H1 (cell line): ENCODE measurements at regions not wholly inside any gene's neighbourhood (a gene's known extent, or its start where the extent isn't known, plus 50 kb on each side); places are given as distances from the start of the nearest gene placed in this dataset.

ENCODE experiments used
- CTCF ChIA-PET: fragments of 300-600 bp; sonication (Branson Sonifier 250); formaldehyde crosslinking; loops from one replicate; lab custom pipeline; 2021; ENCODE audit not compliant: partially characterized antibody; lab: Charles Lee
- POLR2A ChIA-PET: fragments of 300-600 bp; sonication (Branson Sonifier 250); formaldehyde crosslinking; loops from one replicate; lab custom pipeline; 2021; ENCODE audit warnings: inconsistent platforms; ENCODE audit not compliant: partially characterized antibody; lab: Charles Lee
- DNase-seq, 2 experiments: peaks; one replicate each; pipeline versions ENCODE4 v3.0.0 to v3.0.0-alpha.2; 2010 to 2022; ENCODE audit warnings: low spot score in 2 of 2, low read depth in 1 of 2, mixed read lengths in 1 of 2
- FAIRE-seq: peaks from 2 replicates; lab custom pipeline; 2011; peaks lifted over from hg19 to GRCh38; lab: Jason Lieb, UNC
- H2AFZ ChIP-seq: 2 replicates; pipeline ENCODE4 v1.8.1; 2012; ENCODE audit warnings: low read length, inconsistent platforms
- H2AK5ac ChIP-seq: 2 replicates; pipeline ENCODE4 v1.6.1; 2013; ENCODE audit warnings: low read depth, low read length
- H2BK120ac ChIP-seq: replicated peaks from 2 replicates; pipeline ENCODE3; 2013; ENCODE audit warnings: low read depth, low read length, inconsistent platforms
- H2BK12ac ChIP-seq: 2 replicates; pipeline ENCODE4 v1.6.1; 2013; ENCODE audit warnings: low read depth, low read length
- H2BK15ac ChIP-seq: 2 replicates; pipeline ENCODE4 v1.6.1; 2013; ENCODE audit warnings: low read length
- H2BK20ac ChIP-seq: 2 replicates; pipeline ENCODE4 v1.6.1; 2013; ENCODE audit warnings: low read length
- H2BK5ac ChIP-seq: 2 replicates; pipeline ENCODE4 v1.6.1; 2013; ENCODE audit warnings: low read depth, low read length
- H3K14ac ChIP-seq: 2 replicates; pipeline ENCODE4 v1.6.1; 2013; ENCODE audit warnings: inconsistent platforms; ENCODE audit not compliant: insufficient read length
- H3K18ac ChIP-seq: 2 replicates; pipeline ENCODE4 v1.6.1; 2013; ENCODE audit warnings: low read length; ENCODE audit errors: extremely low read depth
- H3K23ac ChIP-seq: 2 replicates; pipeline ENCODE4 v1.6.1; 2013; ENCODE audit warnings: inconsistent platforms; ENCODE audit not compliant: insufficient read length
- H3K23me2 ChIP-seq: 2 replicates; pipeline ENCODE4 v1.6.1; 2013; ENCODE audit warnings: low read depth, low read length
- H3K27ac ChIP-seq: 2 replicates; pipeline ENCODE4 v1.6.1; 2011; ENCODE audit warnings: low read depth, low read length, inconsistent platforms
- H3K27me3 ChIP-seq, 4 experiments: replicated peaks in 1 of 4; 1 replicate in 1 of 4; 2 replicates in 3 of 4; pipeline versions ENCODE4 v1.6.1 to v1.8.1; 2011 to 2013; ENCODE audit warnings: low read length in 3 of 4, mild to moderate bottlenecking in 3 of 4, inconsistent platforms in 2 of 4, mixed read lengths in 2 of 4, moderate library complexity in 1 of 4; ENCODE audit not compliant: control insufficient read depth in 3 of 4, insufficient read depth in 3 of 4; ENCODE audit errors: extremely low read depth in 1 of 4
- H3K36me3 ChIP-seq, 4 experiments: 2 replicates each; pipeline versions ENCODE4 v1.6.1 to v1.8.1; 2011 to 2013; ENCODE audit warnings: mild to moderate bottlenecking in 4 of 4, low read length in 3 of 4, moderate library complexity in 2 of 4, control low read depth in 1 of 4, inconsistent platforms in 1 of 4; ENCODE audit not compliant: insufficient read depth in 4 of 4, control insufficient read depth in 2 of 4
- H3K4ac ChIP-seq: replicated peaks from 2 replicates; pipeline ENCODE3; 2013; ENCODE audit warnings: low read length, low read depth, mixed read lengths, inconsistent platforms; ENCODE audit not compliant: insufficient read length
- H3K4me1 ChIP-seq, 4 experiments: replicated peaks in 1 of 4; 1 replicate in 1 of 4; 2 replicates in 3 of 4; pipeline versions ENCODE4 v1.6.1 to v1.8.1; 2011 to 2013; ENCODE audit warnings: low read length in 3 of 4, inconsistent platforms in 2 of 4, mixed read lengths in 1 of 4; ENCODE audit not compliant: insufficient read depth in 4 of 4, control insufficient read depth in 3 of 4
- H3K4me2 ChIP-seq, 2 experiments: 2 replicates each; pipeline versions ENCODE4 v1.6.1 to v1.8.1; 2011 to 2013; ENCODE audit warnings: low read depth in 2 of 2, low read length in 2 of 2, control low read depth in 1 of 2, inconsistent platforms in 1 of 2, mild to moderate bottlenecking in 1 of 2; ENCODE audit not compliant: insufficient read depth in 1 of 2
- H3K4me3 ChIP-seq, 4 experiments: fragments of 200-600, 300-600 bp in 1 of 4; sonication (generic), shearing (Covaris generic), sonication (Bioruptor Twin) in 1 of 4; 2 replicates each; pipeline versions ENCODE4 v1.5.1 to v1.8.1; 2011 to 2016; ENCODE audit warnings: low read length in 4 of 4, low read depth in 3 of 4, control low read depth in 2 of 4, inconsistent platforms in 2 of 4, mild to moderate bottlenecking in 2 of 4, mixed read lengths in 1 of 4, moderate library complexity in 1 of 4; ENCODE audit not compliant: insufficient read depth in 2 of 4; ENCODE audit errors: extremely low read depth in 1 of 4
- H3K56ac ChIP-seq: replicated peaks from 2 replicates; pipeline ENCODE3; 2013; ENCODE audit warnings: low read depth, mild to moderate bottlenecking, mixed read lengths, low read length, inconsistent platforms; ENCODE audit not compliant: insufficient read length
- H3K79me1 ChIP-seq: 2 replicates; pipeline ENCODE4 v1.6.1; 2013; ENCODE audit warnings: low read depth, low read length, control low read depth
- H3K79me2 ChIP-seq, 2 experiments: 2 replicates each; pipeline versions ENCODE4 v1.6.1 to v1.8.1; 2012 to 2013; ENCODE audit warnings: low read length in 2 of 2, mild to moderate bottlenecking in 2 of 2, inconsistent platforms in 1 of 2; ENCODE audit not compliant: insufficient read depth in 2 of 2, control insufficient read depth in 1 of 2
- H3K9ac ChIP-seq, 4 experiments: replicated peaks in 1 of 4; 1 replicate in 1 of 4; 2 replicates in 3 of 4; pipeline versions ENCODE4 v1.6.1 to v1.8.1; 2011 to 2013; ENCODE audit warnings: low read depth in 3 of 4, low read length in 3 of 4, control low read depth in 2 of 4, mild to moderate bottlenecking in 2 of 4, moderate library complexity in 2 of 4, inconsistent platforms in 1 of 4; ENCODE audit errors: extremely low read depth in 1 of 4
- H3K9me3 ChIP-seq, 2 experiments: 2 replicates each; pipeline versions ENCODE4 v1.6.1 to v1.8.1; 2012 to 2013; ENCODE audit warnings: mild to moderate bottlenecking in 2 of 2, moderate library complexity in 2 of 2, control low read depth in 1 of 2, inconsistent platforms in 1 of 2, low read depth in 1 of 2, low read length in 1 of 2, mixed read lengths in 1 of 2; ENCODE audit not compliant: insufficient read depth in 2 of 2
- H4K20me1 ChIP-seq, 2 experiments: replicated peaks in 1 of 2; 2 replicates each; pipeline versions ENCODE3 to v1.8.1; 2011 to 2013; ENCODE audit warnings: inconsistent platforms in 2 of 2, low read length in 2 of 2, mild to moderate bottlenecking in 1 of 2; ENCODE audit not compliant: insufficient read depth in 2 of 2, control insufficient read depth in 1 of 2
- H4K5ac ChIP-seq: 2 replicates; pipeline ENCODE4 v1.6.1; 2013; ENCODE audit warnings: low read length, low read depth, mixed read lengths, inconsistent platforms; ENCODE audit not compliant: insufficient read length
- H4K8ac ChIP-seq: 2 replicates; pipeline ENCODE4 v1.8.0; 2013; ENCODE audit warnings: mild to moderate bottlenecking, moderate library complexity, low read length, inconsistent platforms; ENCODE audit not compliant: insufficient read depth; ENCODE audit errors: extremely low read depth
- H4K91ac ChIP-seq: replicated peaks from 2 replicates; pipeline ENCODE3; 2013; ENCODE audit warnings: low read length, mixed read lengths, inconsistent platforms; ENCODE audit not compliant: insufficient read length
- CEBPB ChIP-seq: IDR thresholded peaks from 2 replicates; pipeline ENCODE4 v1.6.1; 2012; ENCODE audit warnings: low read depth, low read length
- CHD2 ChIP-seq: IDR thresholded peaks from 2 replicates; pipeline ENCODE4 v1.6.1; 2012; ENCODE audit warnings: low read length, improper control_type of control experiment
- EP300 ChIP-seq, 2 experiments: IDR thresholded peaks; 1 replicate in 1 of 2; 2 replicates in 1 of 2; pipeline ENCODE4 v1.6.1; 2011 to 2012; ENCODE audit warnings: low read depth in 2 of 2, low read length in 2 of 2, mild to moderate bottlenecking in 2 of 2, borderline replicate concordance in 1 of 2, inconsistent platforms in 1 of 2, moderate library complexity in 1 of 2
- GTF2F1 ChIP-seq: IDR thresholded peaks from 2 replicates; pipeline ENCODE4 v1.6.1; 2012; ENCODE audit warnings: low read depth, low read length, improper control_type of control experiment, borderline replicate concordance
- JUN ChIP-seq: IDR thresholded peaks from 2 replicates; pipeline ENCODE4 v1.6.1; 2011; ENCODE audit warnings: low read depth, mild to moderate bottlenecking, improper control_type of control experiment, low read length
- MAFK ChIP-seq: IDR thresholded peaks from 2 replicates; pipeline ENCODE4 v1.6.1; 2012; ENCODE audit warnings: low read depth, mild to moderate bottlenecking, improper control_type of control experiment, low read length
- NRF1 ChIP-seq: IDR thresholded peaks from 2 replicates; pipeline ENCODE4 v1.6.1; 2011; ENCODE audit warnings: mild to moderate bottlenecking, low read depth, low read length, improper control_type of control experiment
- PHF8 ChIP-seq: fragments of 200-600 bp; sonication (generic); conservative IDR thresholded peaks from 2 replicates; pipeline ENCODE4 v1.7.1; 2012; ENCODE audit warnings: low read depth, mild to moderate bottlenecking, inconsistent platforms, low read length, moderate library complexity
- WGBS, 2 experiments: shearing (Covaris generic) in 1 of 2; methylation state at CpG; one replicate each; pipeline versions ENCODE4 v1.1.6 to v1.1.7; 2013 to 2015; ENCODE audit warnings: low lambda C conversion rate in 2 of 2, mixed read lengths in 2 of 2, inconsistent platforms in 1 of 2, low coverage in 1 of 2, missing lambda C conversion rate in 1 of 2; ENCODE audit not compliant: insufficient replicate concordance in 2 of 2, insufficient coverage in 1 of 2, insufficient read length in 1 of 2; ENCODE audit errors: extremely low coverage in 1 of 2, missing lambda C conversion rate in 1 of 2; 5-methylcytosine and 5-hydroxymethylcytosine counted together

DNA sequence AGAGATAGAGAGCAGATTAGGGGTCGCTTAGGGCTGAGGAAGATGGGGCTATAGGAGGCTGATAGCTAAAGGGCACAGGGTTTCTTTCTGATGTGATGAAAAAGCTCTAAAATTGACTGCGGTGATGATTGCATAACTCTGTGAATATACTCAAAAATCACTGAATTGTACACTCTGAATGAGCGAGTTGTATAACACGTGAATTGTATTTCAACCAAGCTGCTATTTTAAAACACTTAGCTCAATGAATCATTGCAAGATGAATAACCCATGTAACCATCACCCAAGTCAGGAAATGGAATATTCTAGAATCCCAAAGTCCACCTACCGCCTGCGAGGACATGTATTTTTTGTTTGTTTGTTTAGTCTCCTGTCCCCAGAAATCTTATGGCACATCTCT lies 60.1 kb upstream of the CCND2 start:
- H4K5ac ChIP-seq = no peak overlapping the region
- H2BK12ac ChIP-seq = no peak overlapping the region
- no peak overlapping the region for H2BK5ac ChIP-seq
- no peak overlapping the region for H2AK5ac ChIP-seq
- no peak overlapping the region for H2AFZ ChIP-seq
- no peak overlapping the region for H3K56ac ChIP-seq
- ChIA-PET POLR2A (interaction anchor here (0.9 to 1.4 kb wide), 3 partner anchors 10 to 15 kb away, joined by 3 to 5 read pairs (median 3); no protein-coding TSS in a partner anchor), CTCF (interaction anchor here (1.3 to 1.9 kb wide), 3 partner anchors 10 to 70 kb away, joined by 4 to 7 read pairs (median 5); no protein-coding TSS in a partner anchor)
- no peak overlapping the region for H2BK120ac ChIP-seq
- H3K79me2 ChIP-seq = no peaks in the 10 kb centered on the region
- H4K20me1 ChIP-seq = no peaks in the 10 kb centered on the region
- no peak overlapping the region for H4K8ac ChIP-seq
- no peak overlapping the region for H3K4me3 ChIP-seq
- no peaks in the 10 kb centered on the region for H3K23me2 ChIP-seq
- FAIRE-seq (no peak), DNase-seq (no peak)
- H2BK20ac ChIP-seq = no peak overlapping the region
- no peak overlapping the region for H3K18ac ChIP-seq
- no peak overlapping the region for H3K14ac ChIP-seq
- no peak overlapping the region for H3K4me2 ChIP-seq
- H3K79me1 ChIP-seq = no peaks in the 10 kb centered on the region
- H3K4ac ChIP-seq = no peak overlapping the region
- no peak overlapping the region for H3K23ac ChIP-seq
- no peaks in the 10 kb centered on the region for H3K9me3 ChIP-seq
- WGBS, 2 experiments = 93% methylated on average over 6 of the region's 6 CpGs; no CpG with 5 or more reads in 1 of the 2 experiments
- H3K36me3 ChIP-seq = no peaks in the 10 kb centered on the region
- H4K91ac ChIP-seq = no peak overlapping the region
- H2BK15ac ChIP-seq = no peak overlapping the region
- no peaks in the 10 kb centered on the region; a peak in 1 of 7 replicates for H3K27me3 ChIP-seq
- H3K27ac ChIP-seq = no peak overlapping the region
- no peaks in the 10 kb centered on the region for H3K4me1 ChIP-seq
- H3K9ac ChIP-seq = no peak overlapping the region
- TF ChIP-seq CEBPB (no peak), NRF1 (no peak), PHF8 (no peak), CHD2 (no peak), EP300 (IDR thresholded peaks at IDR 0.05; ENCODE audit: borderline replicate concordance in 1 of 2, low read depth in 2 of 2, low read length in 2 of 2) (no peak), JUN (no peak), MAFK (no peak), GTF2F1 (no peak)
